HCT116 (cell line): ENCODE measurements at regions not wholly inside any gene's neighbourhood (a gene's known extent, or its start where the extent isn't known, plus 50 kb on each side); places are given as distances from the start of the nearest gene placed in this dataset.

Experiments used
- ATAC-seq: fragments of 200-7000 bp; cut with Tn5 transposase; 2 replicates; pipeline ENCODE4 v1.9.1; 2020; ENCODE audit warnings: mild to moderate bottlenecking, moderate library complexity
- BruUV-seq: library from RNA; stranded (reverse); fragments of 400-500 nt; replicated peaks from 2 replicates; lab custom pipeline; 2021; lab: Mats Ljungman, UMichigan
- CTCF ChIA-PET: fragments of 300-600 bp; sonication (Branson Sonifier 250); formaldehyde crosslinking; loops from one replicate; lab custom pipeline; 2021; ENCODE audit warnings: antibody characterized with exemption; lab: Charles Lee
- POLR2A ChIA-PET: fragments of 300-600, 350-600 bp; sonication (Branson Sonifier 250); formaldehyde crosslinking; loops from one replicate; lab custom pipeline; 2021; ENCODE audit warnings: antibody characterized with exemption; lab: Charles Lee
- RAD21 ChIA-PET, 2 experiments: fragments of 300-600 bp; sonication (Branson Sonifier 250); formaldehyde crosslinking; loops; one replicate each; lab custom pipeline; 2023; ENCODE audit warnings: low total read pairs in 2 of 2; ENCODE audit not compliant: uncharacterized antibody in 2 of 2, unreplicated experiment in 2 of 2, low non-redundant PET in 1 of 2; lab: Charles Lee
- DNase-seq: peaks from one replicate; pipeline ENCODE4 v3.0.0-alpha.2; 2010; ENCODE audit warnings: low read depth, low spot score
- H2AFZ ChIP-seq: fragments of 200-600 bp; shearing (Covaris generic), sonication (generic); 2 replicates; pipeline ENCODE4 v1.6.1; 2017; ENCODE audit warnings: low read depth, mixed run types, mixed read lengths, antibody characterized with exemption, low read length; ENCODE audit not compliant: poor library complexity, severe bottlenecking
- H3K27ac ChIP-seq: 2 replicates; pipeline ENCODE4 v1.5.1; 2012; ENCODE audit warnings: low read depth, low read length
- H3K27me3 ChIP-seq: fragments of 200-600 bp; sonication (generic); 2 replicates; pipeline ENCODE4 v1.6.1; 2016; ENCODE audit warnings: mixed run types, low read length, mixed read lengths; ENCODE audit not compliant: insufficient read depth
- H3K36me3 ChIP-seq, 2 experiments: fragments of 200-500 bp in 1 of 2; fragments of 200-600 bp in 1 of 2; sonication (Bioruptor generic) in 1 of 2; sonication (generic) in 1 of 2; 2 replicates each; pipeline versions ENCODE4 v1.5.1 to v1.6.1; 2014 to 2016; ENCODE audit warnings: low read length in 2 of 2, inconsistent platforms in 1 of 2, mixed read lengths in 1 of 2, mixed run types in 1 of 2; ENCODE audit not compliant: insufficient read depth in 2 of 2, control insufficient read depth in 1 of 2
- H3K4me1 ChIP-seq, 2 experiments: fragments of 200-600 bp in 1 of 2; sonication (generic) in 1 of 2; 2 replicates each; pipeline versions ENCODE4 v1.5.1 to v1.6.1; 2012 to 2017; ENCODE audit warnings: low read length in 2 of 2, inconsistent platforms in 1 of 2, mild to moderate bottlenecking in 1 of 2, mixed read lengths in 1 of 2, mixed run types in 1 of 2, moderate library complexity in 1 of 2; ENCODE audit not compliant: insufficient read depth in 2 of 2, control insufficient read depth in 1 of 2
- H3K4me2 ChIP-seq: fragments of 200-600 bp; sonication (generic); 2 replicates; pipeline ENCODE4 v1.6.1; 2017; ENCODE audit warnings: mixed run types, low read length, mixed read lengths
- H3K4me3 ChIP-seq, 2 experiments: fragments of 200-600 bp in 1 of 2; sonication (generic) in 1 of 2; replicated peaks in 1 of 2; 2 replicates each; pipeline ENCODE4 v1.5.1; 2011 to 2016; ENCODE audit warnings: low read length in 2 of 2, control low read depth in 1 of 2, low read depth in 1 of 2, mild to moderate bottlenecking in 1 of 2, mixed read lengths in 1 of 2, mixed run types in 1 of 2
- H3K79me2 ChIP-seq: fragments of 200-600 bp; sonication (generic); 2 replicates; pipeline ENCODE4 v1.6.1; 2017; ENCODE audit warnings: mild to moderate bottlenecking, mixed run types, low read length, moderate library complexity, mixed read lengths; ENCODE audit not compliant: insufficient read depth
- H3K9ac ChIP-seq: fragments of 200-600 bp; sonication (generic); 2 replicates; pipeline ENCODE4 v1.6.1; 2016; ENCODE audit warnings: low read length, mixed read lengths
- H3K9me2 ChIP-seq: fragments of 200-600 bp; sonication (generic), shearing (Covaris generic); 2 replicates; pipeline ENCODE4 v1.6.1; 2017; ENCODE audit warnings: mixed run types, mild to moderate bottlenecking, moderate library complexity; ENCODE audit not compliant: insufficient read depth
- H3K9me3 ChIP-seq, 2 experiments: fragments of 200-500 bp in 1 of 2; fragments of 200-600 bp in 1 of 2; sonication (Bioruptor generic) in 1 of 2; sonication (generic) in 1 of 2; 2 replicates each; pipeline ENCODE4 v1.6.1; 2014 to 2017; ENCODE audit warnings: low read length in 2 of 2, mixed read lengths in 2 of 2, inconsistent platforms in 1 of 2, low read depth in 1 of 2, mild to moderate bottlenecking in 1 of 2, mixed run types in 1 of 2, moderate library complexity in 1 of 2; ENCODE audit not compliant: control insufficient read depth in 1 of 2, insufficient read depth in 1 of 2
- H4K20me1 ChIP-seq: fragments of 200-600 bp; sonication (generic), shearing (Covaris generic); 2 replicates; pipeline ENCODE4 v1.6.1; 2017; ENCODE audit warnings: mixed run types, mild to moderate bottlenecking, moderate library complexity; ENCODE audit not compliant: insufficient read depth
- CBX3 ChIP-seq: IDR thresholded peaks from 2 replicates; pipeline ENCODE4 v1.6.1; 2012; ENCODE audit warnings: low read depth
- CEBPB ChIP-seq: IDR thresholded peaks from 2 replicates; pipeline ENCODE4 v1.6.1; 2012; ENCODE audit warnings: low read depth
- EGR1 ChIP-seq: IDR thresholded peaks from 2 replicates; pipeline ENCODE4 v1.6.1; 2012; ENCODE audit warnings: low read depth
- ELF1 ChIP-seq: IDR thresholded peaks from 2 replicates; pipeline ENCODE4 v1.6.1; 2012; ENCODE audit warnings: low read depth, borderline replicate concordance
- EZH2 ChIP-seq: fragments of 200-600 bp; sonication (generic); IDR thresholded peaks from 2 replicates; pipeline ENCODE4 v1.6.1; 2017; ENCODE audit warnings: antibody characterized with exemption, mixed run types
- EZH2phosphoT487 ChIP-seq: fragments of 200-600 bp; IDR thresholded peaks from 2 replicates; pipeline ENCODE4 v1.6.1; 2018; ENCODE audit warnings: antibody characterized with exemption, borderline replicate concordance
- FOSL1 ChIP-seq: IDR thresholded peaks from 2 replicates; pipeline ENCODE4 v1.6.1; 2012; ENCODE audit warnings: low read depth
- POLR2AphosphoS5 ChIP-seq: IDR thresholded peaks from 2 replicates; pipeline ENCODE4 v1.6.1; 2011; ENCODE audit warnings: mild to moderate bottlenecking, low read depth, low read length, moderate library complexity
- SP1 ChIP-seq: IDR thresholded peaks from 2 replicates; pipeline ENCODE4 v1.6.1; 2012; ENCODE audit warnings: low read depth
- SRF ChIP-seq: IDR thresholded peaks from 2 replicates; pipeline ENCODE4 v1.6.1; 2012; ENCODE audit warnings: low read depth
- ZFX ChIP-seq: fragments of 450-650 bp; IDR thresholded peaks from 2 replicates; pipeline ENCODE4 v1.6.1; 2017
- ZNF274 ChIP-seq: fragments of 200-500 bp; sonication (Bioruptor generic); IDR thresholded peaks from 2 replicates; pipeline ENCODE4 v1.6.1; 2014; ENCODE audit warnings: mild to moderate bottlenecking, low read depth, low read length, inconsistent platforms
- intact Hi-C: fragments of 100-400 bp; cut with micrococcal nuclease; formaldehyde crosslinking; loops from 2 replicates; pipeline ENCODE4 v1.10.0; 2022
- TF ChIP-seq, protein P1 (sequence below): IDR thresholded peaks from 2 replicates; pipeline ENCODE4 v1.6.1; 2012
- TF ChIP-seq, protein P2 (sequence below), 3 experiments: fragments of 200-600 bp in 1 of 3; sonication (generic) in 1 of 3; IDR thresholded peaks in 2 of 3; conservative IDR thresholded peaks in 1 of 3; 2 replicates each; pipeline ENCODE4 v1.5.1; 2012 to 2017; ENCODE audit warnings: low read depth in 2 of 3, low read length in 2 of 3, antibody characterized with exemption in 1 of 3, borderline replicate concordance in 1 of 3, control low read depth in 1 of 3, mild to moderate bottlenecking in 1 of 3, mixed read lengths in 1 of 3, mixed run types in 1 of 3, moderate library complexity in 1 of 3; ENCODE audit not compliant: insufficient read depth in 1 of 3

GRCh38 chr2:45192481-45192880 is 183.2 kb upstream of the SIX2 start:
- H3K4me2 ChIP-seq: no peak overlapping the region
- H3K9me3 ChIP-seq: no peaks in the 10 kb centered on the region
- H4K20me1 ChIP-seq: no peaks in the 10 kb centered on the region
- intact Hi-C loops: no loop called here
- H3K4me3 ChIP-seq: no peak overlapping the region
- no peak overlapping the region for H3K9ac ChIP-seq
- peaks cover 5% of the 10 kb centered on the region; the same call in 1 of the 2 replicates for H3K27me3 ChIP-seq
- peaks cover 0 to 8% of the 10 kb centered on the region in 2 experiments; a peak in 2 of 4 replicates for H3K4me1 ChIP-seq
- ChIA-PET POLR2A (no interaction called here), CTCF (no interaction called here), RAD21 (no interaction called here)
- H3K27ac ChIP-seq: no peak overlapping the region
- no peak for DNase-seq
- TF ChIP-seq SRF (no peak), EGR1 (no peak), CBX3 (no peak), POLR2AphosphoS5 (no peak), CEBPB (no peak), EZH2 (no peak), SP1 (no peak), ELF1 (no peak), FOSL1 (no peak), EZH2phosphoT487 (no peak), ZFX (no peak), ZNF274 (no peak)
- TF ChIP-seq, protein P1, sequence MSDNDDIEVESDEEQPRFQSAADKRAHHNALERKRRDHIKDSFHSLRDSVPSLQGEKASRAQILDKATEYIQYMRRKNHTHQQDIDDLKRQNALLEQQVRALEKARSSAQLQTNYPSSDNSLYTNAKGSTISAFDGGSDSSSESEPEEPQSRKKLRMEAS: no peak
- TF ChIP-seq, protein P2, sequence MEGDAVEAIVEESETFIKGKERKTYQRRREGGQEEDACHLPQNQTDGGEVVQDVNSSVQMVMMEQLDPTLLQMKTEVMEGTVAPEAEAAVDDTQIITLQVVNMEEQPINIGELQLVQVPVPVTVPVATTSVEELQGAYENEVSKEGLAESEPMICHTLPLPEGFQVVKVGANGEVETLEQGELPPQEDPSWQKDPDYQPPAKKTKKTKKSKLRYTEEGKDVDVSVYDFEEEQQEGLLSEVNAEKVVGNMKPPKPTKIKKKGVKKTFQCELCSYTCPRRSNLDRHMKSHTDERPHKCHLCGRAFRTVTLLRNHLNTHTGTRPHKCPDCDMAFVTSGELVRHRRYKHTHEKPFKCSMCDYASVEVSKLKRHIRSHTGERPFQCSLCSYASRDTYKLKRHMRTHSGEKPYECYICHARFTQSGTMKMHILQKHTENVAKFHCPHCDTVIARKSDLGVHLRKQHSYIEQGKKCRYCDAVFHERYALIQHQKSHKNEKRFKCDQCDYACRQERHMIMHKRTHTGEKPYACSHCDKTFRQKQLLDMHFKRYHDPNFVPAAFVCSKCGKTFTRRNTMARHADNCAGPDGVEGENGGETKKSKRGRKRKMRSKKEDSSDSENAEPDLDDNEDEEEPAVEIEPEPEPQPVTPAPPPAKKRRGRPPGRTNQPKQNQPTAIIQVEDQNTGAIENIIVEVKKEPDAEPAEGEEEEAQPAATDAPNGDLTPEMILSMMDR (IDR thresholded peaks at IDR 0.05 in 2 of 3, conservative IDR thresholded peaks at IDR 0.05 in 1 of 3; ENCODE audit: borderline replicate concordance in 1 of 3, insufficient read depth in 1 of 3, low read depth in 2 of 3, low read length in 2 of 3): no peak
- no peaks in the 10 kb centered on the region for H3K79me2 ChIP-seq
- no TSS peak for BruUV-seq
- ATAC-seq: no peak
- H3K36me3 ChIP-seq: no peaks in the 10 kb centered on the region
- no peaks in the 10 kb centered on the region for H3K9me2 ChIP-seq
- no peak overlapping the region for H2AFZ ChIP-seq
